A549 (cell line): ENCODE measurements at regions not wholly inside any gene's neighbourhood (a gene's known extent, or its start where the extent isn't known, plus 50 kb on each side); places are given as distances from the start of the nearest gene placed in this dataset.

Source experiments
- ATAC-seq, 2 experiments: fragments of 200-7000 bp in 1 of 2; fragments of >200 bp in 1 of 2; cut with Nextera tagmentation in 1 of 2; cut with Tn5 transposase in 1 of 2; 3 replicates each; pipeline versions ENCODE4 v1.8.0 to v1.9.1; 2018 to 2020; ENCODE audit warnings: mild to moderate bottlenecking in 1 of 2, moderate library complexity in 1 of 2
- CTCF ChIA-PET: fragments of 300-600 bp; sonication (Branson Sonifier 250); formaldehyde crosslinking; extraction: SDS; loops from one replicate; lab custom pipeline; 2021; ENCODE audit warnings: antibody characterized with exemption, inconsistent platforms; lab: Yijun Ruan, JAX
- POLR2A ChIA-PET: fragments of 350-600 bp; formaldehyde crosslinking; extraction: SDS; loops from one replicate; lab custom pipeline; 2021; ENCODE audit warnings: antibody characterized with exemption, inconsistent platforms; lab: Yijun Ruan, JAX
- DNase-seq, 2 experiments: peaks; one replicate each; pipeline versions ENCODE4 v3.0.0 to v3.0.0-alpha.2; 2011 to 2016; ENCODE audit warnings: low read depth in 1 of 2, low spot score in 1 of 2
- FAIRE-seq: peaks from 2 replicates; lab custom pipeline; 2011; peaks lifted over from hg19 to GRCh38; lab: Jason Lieb, UNC
- H3K27ac ChIP-seq, 2 experiments: fragments of >200 bp; sonication (Bioruptor Twin); formaldehyde crosslinking; 3 replicates each; pipeline ENCODE4 v1.5.1; 2016 to 2017
- H3K4me1 ChIP-seq: fragments of >200 bp; sonication (Bioruptor Twin); formaldehyde crosslinking; 3 replicates; pipeline ENCODE4 v1.6.1; 2016
- H3K4me2 ChIP-seq: fragments of >200 bp; sonication (Bioruptor Twin); formaldehyde crosslinking; 3 replicates; pipeline ENCODE4 v1.6.1; 2016
- H3K4me3 ChIP-seq: fragments of >200 bp; sonication (Bioruptor Twin); formaldehyde crosslinking; 3 replicates; pipeline ENCODE4 v1.5.1; 2016
- H3K9me3 ChIP-seq: fragments of >200 bp; sonication (Bioruptor Twin); formaldehyde crosslinking; 3 replicates; pipeline ENCODE4 v1.6.1; 2016
- CBX8 ChIP-seq: fragments of 200-600 bp; sonication (generic); IDR thresholded peaks from 2 replicates; pipeline ENCODE4 v1.6.1; 2016
- CHD2 ChIP-seq: fragments of 150-350 bp; IDR thresholded peaks from 2 replicates; pipeline ENCODE4 v1.6.1; 2014; ENCODE audit warnings: low read length; ENCODE audit not compliant: partially characterized antibody
- CHD4 ChIP-seq: fragments of 200-600 bp; sonication (generic); IDR thresholded peaks from 2 replicates; pipeline ENCODE4 v1.6.1; 2016; ENCODE audit warnings: antibody characterized with exemption, mild to moderate bottlenecking, borderline replicate concordance
- ELK1 ChIP-seq: fragments of 150-350 bp; IDR thresholded peaks from 2 replicates; pipeline ENCODE4 v1.6.1; 2014; ENCODE audit warnings: low read depth, mild to moderate bottlenecking, low read length
- FOXS1 ChIP-seq: fragments of 250-450 bp; sonication (Bioruptor Pico); IDR thresholded peaks from 2 replicates; pipeline ENCODE4 v1.5.0; 2020; ENCODE audit warnings: mild to moderate bottlenecking, moderate library complexity
- HMGXB4 ChIP-seq: fragments of 250-450 bp; sonication (Bioruptor Pico); IDR thresholded peaks from 2 replicates; pipeline ENCODE4 v1.5.0; 2021; ENCODE audit warnings: mild to moderate bottlenecking, moderate library complexity, borderline replicate concordance
- HOXA7 ChIP-seq: fragments of 250-450 bp; sonication (Bioruptor Pico); IDR thresholded peaks from 2 replicates; pipeline ENCODE4 v1.5.0; 2020; ENCODE audit warnings: mild to moderate bottlenecking, moderate library complexity
- HOXB13 ChIP-seq: fragments of 250-450 bp; sonication (Bioruptor Pico); IDR thresholded peaks from 2 replicates; pipeline ENCODE4 v1.5.0; 2020; ENCODE audit warnings: low read depth, mild to moderate bottlenecking, moderate library complexity
- HOXB5 ChIP-seq: fragments of 250-450 bp; sonication (Bioruptor Pico); IDR thresholded peaks from 2 replicates; pipeline ENCODE4 v1.5.0; 2020; ENCODE audit warnings: mild to moderate bottlenecking, moderate library complexity
- JUN ChIP-seq, 2 experiments: fragments of >200 bp; sonication (Bioruptor Twin); formaldehyde crosslinking; IDR thresholded peaks; 2 replicates in 1 of 2; 3 replicates in 1 of 2; pipeline ENCODE4 v1.6.1; 2016 to 2017
- RARB ChIP-seq: fragments of 250-450 bp; sonication (Bioruptor Pico); IDR thresholded peaks from 2 replicates; pipeline ENCODE4 v1.8.0; 2021; ENCODE audit warnings: mild to moderate bottlenecking, moderate library complexity
- RNF2 ChIP-seq: fragments of 200-600 bp; sonication (generic); IDR thresholded peaks from 2 replicates; pipeline ENCODE4 v1.6.1; 2016; ENCODE audit warnings: low read depth, mild to moderate bottlenecking, antibody characterized with exemption, moderate library complexity, borderline replicate concordance
- SMC3 ChIP-seq: fragments of >200 bp; sonication (Bioruptor Twin); formaldehyde crosslinking; IDR thresholded peaks from 3 replicates; pipeline ENCODE4 v1.6.1; 2018; ENCODE audit warnings: inconsistent platforms
- ZSCAN20 ChIP-seq: fragments of 250-450 bp; sonication (Bioruptor Pico); IDR thresholded peaks from 2 replicates; pipeline ENCODE4 v1.8.0; 2022; ENCODE audit warnings: mild to moderate bottlenecking, moderate library complexity
- WGBS: methylation state at CpG from one replicate; pipeline ENCODE4 v1.1.6; 2017; ENCODE audit errors: missing lambda C conversion rate; 5-methylcytosine and 5-hydroxymethylcytosine counted together

DNA sequence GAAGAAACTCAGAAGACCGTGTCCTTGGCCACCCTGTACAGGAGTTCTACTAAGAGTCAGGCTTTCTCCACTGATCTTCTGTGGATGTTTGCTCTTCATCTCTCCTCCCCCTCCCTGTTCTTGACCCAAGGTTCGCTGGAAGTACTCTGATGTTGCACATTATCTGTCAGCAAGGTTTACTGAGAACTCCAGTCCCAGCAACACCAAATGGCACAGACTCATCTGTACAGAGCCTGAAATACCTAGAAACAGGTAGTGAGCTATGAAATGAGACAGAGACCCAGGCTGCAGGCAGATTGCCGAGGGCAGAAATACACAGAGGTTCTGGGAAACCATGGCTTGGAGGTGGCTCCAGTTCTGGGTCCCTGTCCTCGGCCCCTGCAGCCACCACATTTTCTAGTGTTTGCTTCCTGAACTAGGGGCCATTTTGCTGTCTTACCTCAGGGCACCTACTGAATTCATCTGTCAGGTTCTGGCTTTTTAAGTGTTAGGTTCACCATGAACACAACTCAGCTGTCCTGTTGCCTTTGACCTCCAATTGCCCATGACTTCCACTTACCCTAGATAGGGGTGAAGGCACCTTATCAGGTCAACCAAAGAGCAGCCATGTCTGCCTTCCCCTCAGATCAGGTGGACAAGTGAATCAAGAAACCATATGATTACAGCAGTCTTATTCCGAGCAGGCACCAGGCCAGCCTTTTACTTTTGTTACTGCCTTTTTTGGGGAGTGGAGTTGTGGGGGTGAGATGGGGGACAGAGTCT is 92.2 kb downstream of the CDC7 start (continued):
- TF ChIP-seq HMGXB4 (CRISPR knock-in tag) = no peak
- no peak for TF ChIP-seq JUN (IDR thresholded peaks at IDR 0.05)
- no peak for TF ChIP-seq CHD4
- no peak for TF ChIP-seq RARB (CRISPR knock-in tag)
- TF ChIP-seq RNF2 = no peak
- TF ChIP-seq HOXB5 = no peak
- no peak for TF ChIP-seq FOXS1
- no peak for TF ChIP-seq HOXA7 (CRISPR knock-in tag)

GRCh38 chr1:91594383-91595055 is 93.9 kb downstream of the CDC7 start:
- Histone ChIP-seq H3K4me3 (no peak overlapping the region), H3K4me2 (no peak overlapping the region), H3K27ac (no peak overlapping the region), H3K9me3 (no peaks in the 10 kb centered on the region), H3K4me1 (0 out of 3 replicates have a peak, but pooled peaks cover 5% of the 10 kb centered on the region)
- ChIA-PET POLR2A (no interaction called here), CTCF (no interaction called here)
- WGBS = 90% methylated on average over 10 of the region's 11 CpGs
- DNase-seq (no peak), FAIRE-seq (no peak), ATAC-seq (no peak)
- TF ChIP-seq SMC3 (no peak), FOXS1 (no peak), ZSCAN20 (CRISPR knock-in tag) (no peak)

DNA sequence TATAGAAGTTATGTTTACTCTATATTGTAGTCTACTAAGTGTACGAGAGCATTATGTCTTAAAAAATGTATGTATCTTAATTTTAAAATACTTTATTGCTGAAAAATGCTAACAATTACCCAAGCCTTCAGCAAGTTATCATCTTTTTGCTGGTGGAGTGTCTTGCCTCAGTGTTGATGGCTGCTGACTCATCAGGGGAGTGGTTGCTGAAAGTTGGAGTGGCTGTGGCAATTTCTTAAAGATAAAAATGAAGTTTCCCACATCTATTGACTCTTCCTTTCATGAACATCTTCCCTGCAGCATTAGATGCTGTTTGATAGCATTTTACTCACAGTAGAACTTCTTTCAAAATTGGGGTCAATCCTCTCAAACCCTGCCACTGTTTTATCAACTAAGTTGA is 95.8 kb downstream of the CDC7 start:
- Histone ChIP-seq H3K4me3 (no peak overlapping the region), H3K4me2 (no peak overlapping the region), H3K27ac (no peak overlapping the region), H3K9me3 (no peaks in the 10 kb centered on the region), H3K4me1 (no peaks in the 10 kb centered on the region)
- no peak for DNase-seq
- no peak for FAIRE-seq
- POLR2A ChIA-PET = no interaction called here
- no peak for TF ChIP-seq CHD2
- no peak for TF ChIP-seq ZSCAN20 (CRISPR knock-in tag)
- ATAC-seq = no peak
- 69% methylated on average over 1 of the region's 1 CpG for WGBS
- CTCF ChIA-PET = no interaction called here

DNA sequence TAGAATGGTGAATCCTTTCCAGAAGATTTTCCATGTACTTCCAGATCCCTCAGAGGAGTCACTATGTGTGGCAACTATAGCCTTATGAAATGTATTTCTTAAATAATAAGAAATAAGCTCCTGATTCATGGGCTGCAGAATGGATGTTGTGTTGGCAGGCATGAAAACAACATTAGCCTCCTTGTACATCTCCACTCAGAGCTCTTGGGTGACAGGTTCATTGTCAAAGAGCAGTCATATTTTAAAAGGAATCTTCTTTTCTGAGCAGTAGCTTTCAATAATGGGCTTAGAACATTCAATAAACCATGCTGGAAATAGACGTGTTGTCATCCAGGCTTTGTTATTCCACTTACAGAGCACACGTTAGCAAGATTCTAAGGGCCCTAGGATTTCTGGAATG is 96.6 kb downstream of the CDC7 start:
- FAIRE-seq = no peak
- ATAC-seq = no peak
- H3K27ac ChIP-seq = no peak overlapping the region

More for the DNA sequence above, 96.6 kb downstream of the CDC7 start:
- Histone ChIP-seq H3K4me2 (no peak overlapping the region), H3K9me3 (no peaks in the 10 kb centered on the region), H3K4me1 (no peaks in the 10 kb centered on the region), H3K4me3 (no peak overlapping the region)
- TF ChIP-seq HOXB13 (CRISPR knock-in tag) (no peak), ELK1 (no peak), CBX8 (no peak)
- WGBS = 87% methylated on average over 2 of the region's 2 CpGs
- CTCF ChIA-PET = no interaction called here
- no peak for DNase-seq
- POLR2A ChIA-PET = no interaction called here
